Activated T-cell treated with anti-CD3 and anti-CD28 coated beads for 48 hours (primary cell): ENCODE measurements at regions not wholly inside any gene's neighbourhood (a gene's known extent, or its start where the extent isn't known, plus 50 kb on each side); places are given as distances from the start of the nearest gene placed in this dataset.

ENCODE experiments used
- DNase-seq: peaks from one replicate; pipeline ENCODE4 v3.0.0-alpha.2; 2020; ENCODE audit warnings: low read depth

DNA sequence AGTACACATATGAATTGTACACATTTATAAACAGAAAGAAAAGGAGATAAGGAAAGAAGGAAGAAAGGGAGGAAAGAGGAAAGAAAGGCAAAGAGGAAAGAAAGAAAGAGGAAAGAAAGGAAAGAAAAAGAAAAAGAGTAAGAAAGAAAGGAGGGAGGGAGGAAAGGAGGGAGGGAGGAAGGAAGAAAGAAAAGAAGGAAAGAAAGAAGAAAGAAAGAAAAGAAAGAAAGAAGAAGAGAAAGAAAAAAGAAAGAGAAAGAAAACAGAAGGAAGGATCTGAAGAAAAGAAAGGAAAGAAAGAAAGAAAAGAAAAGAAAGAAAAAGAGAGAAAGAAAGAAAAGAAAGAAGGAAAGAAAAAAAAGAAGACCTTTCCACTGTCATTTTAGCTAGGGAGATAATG, 571.4 kb upstream of the SALL1 start:
- DNase-seq: no peak

- no peak for DNase-seq
These were observed 568.3 kb upstream of the SALL1 start for GRCh38 chr16:51719376-51719775.

- no peak for DNase-seq
These were observed 565.1 kb upstream of the SALL1 start for GRCh38 chr16:51716195-51716594.

- DNase-seq: no peak
These were observed 562.4 kb upstream of the SALL1 start for GRCh38 chr16:51713502-51713901.

- DNase-seq: no peak
These were observed 560.0 kb upstream of the SALL1 start for GRCh38 chr16:51710905-51711563.

DNA sequence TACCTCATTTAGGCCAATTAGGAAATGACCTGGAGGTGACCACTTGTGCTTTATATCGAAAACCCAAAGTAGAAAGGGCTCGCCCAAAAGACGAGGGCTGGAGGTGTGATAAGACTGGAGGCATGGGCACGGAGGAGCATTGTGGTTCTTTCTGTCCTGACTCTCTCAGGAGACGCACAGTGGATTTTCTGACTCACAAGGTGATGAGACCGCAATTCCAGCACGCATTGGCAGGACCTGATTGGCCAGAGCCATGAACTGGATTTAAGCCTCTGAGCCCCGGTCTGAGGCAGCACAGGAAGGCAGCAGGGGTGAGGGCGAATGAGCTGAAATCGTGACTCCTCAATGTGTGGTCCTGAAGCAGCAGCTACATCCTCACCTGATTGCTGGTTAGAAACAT, 559.1 kb upstream of the SALL1 start:
- no peak for DNase-seq

GRCh38 chr16:51708861-51709260, 557.8 kb upstream of the SALL1 start:
- DNase-seq: no peak

DNA sequence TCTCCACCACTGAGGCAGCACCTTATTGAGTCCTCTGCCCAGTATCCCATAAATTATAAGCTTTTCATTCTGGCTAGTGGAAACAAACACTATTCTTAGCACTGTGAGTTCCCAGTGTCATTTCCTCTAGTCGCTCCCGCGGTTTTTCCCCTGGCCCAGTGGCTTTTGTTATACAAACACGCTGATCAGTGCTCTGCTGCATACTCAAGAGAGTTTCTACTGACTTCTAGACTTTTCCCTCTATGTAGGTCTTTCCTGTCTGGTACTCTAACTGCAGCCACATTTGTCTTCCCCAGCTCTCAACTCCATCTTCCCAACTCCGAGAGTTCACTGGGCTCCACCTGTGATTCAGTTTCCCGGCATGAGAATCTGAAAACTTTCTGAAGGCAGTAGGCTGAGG, 556.6 kb upstream of the SALL1 start:
- no peak for DNase-seq

- DNase-seq: no peak
These were observed 554.1 kb upstream of the SALL1 start for GRCh38 chr16:51705142-51705541.

- DNase-seq: no peak
These were observed 550.0 kb upstream of the SALL1 start for GRCh38 chr16:51701025-51701424.

DNA sequence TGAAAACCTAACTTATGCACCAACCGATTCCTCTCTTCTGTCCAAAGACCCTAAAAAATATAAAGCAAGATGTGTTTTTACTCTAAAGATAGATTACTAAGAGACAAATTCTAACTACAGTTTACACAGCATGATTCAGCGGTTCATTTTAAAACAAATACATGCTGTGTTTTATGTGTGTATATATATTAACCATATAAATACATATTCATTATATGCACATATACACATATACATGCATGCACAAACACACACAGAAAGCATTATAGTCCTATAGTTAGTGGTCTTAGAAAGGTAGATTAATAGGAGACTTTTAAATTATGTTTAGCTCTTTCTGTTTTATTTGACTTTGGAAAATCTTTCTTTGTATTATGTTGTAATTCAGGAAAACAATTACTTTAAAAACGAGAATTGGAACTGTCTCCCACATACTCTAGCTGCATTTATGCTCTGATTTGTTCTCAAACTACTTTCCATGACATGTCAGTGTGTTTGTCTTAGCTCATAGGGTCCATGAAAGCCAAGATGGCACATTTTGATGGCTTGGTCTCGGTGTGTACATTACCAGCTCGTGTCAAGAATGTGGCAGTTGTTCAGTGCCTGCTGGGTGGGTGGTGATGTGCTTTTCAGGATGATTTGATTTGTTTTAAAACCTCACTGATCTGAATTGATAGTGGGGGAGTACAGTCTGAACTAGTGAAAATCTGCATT, 548.8 kb upstream of the SALL1 start:
- no peak for DNase-seq

DNA sequence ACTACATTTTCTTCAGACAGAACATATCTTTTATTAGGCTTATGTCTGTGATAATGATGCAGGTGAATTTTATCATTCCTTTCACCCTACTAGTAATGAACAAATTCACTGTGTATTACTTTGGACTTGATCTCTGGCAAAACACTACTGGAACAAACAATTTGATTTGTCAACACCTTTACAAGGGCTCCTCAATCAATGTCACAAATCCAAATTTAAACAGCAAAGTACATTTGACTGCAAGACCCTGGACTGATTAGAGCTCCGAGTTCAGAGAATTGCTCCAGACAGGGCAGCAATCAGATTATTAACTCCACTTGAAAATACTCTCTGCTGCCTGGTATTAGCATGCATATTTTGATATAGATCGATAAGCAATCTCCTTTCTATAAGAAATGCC, 547.6 kb upstream of the SALL1 start:
- DNase-seq: no peak

DNA sequence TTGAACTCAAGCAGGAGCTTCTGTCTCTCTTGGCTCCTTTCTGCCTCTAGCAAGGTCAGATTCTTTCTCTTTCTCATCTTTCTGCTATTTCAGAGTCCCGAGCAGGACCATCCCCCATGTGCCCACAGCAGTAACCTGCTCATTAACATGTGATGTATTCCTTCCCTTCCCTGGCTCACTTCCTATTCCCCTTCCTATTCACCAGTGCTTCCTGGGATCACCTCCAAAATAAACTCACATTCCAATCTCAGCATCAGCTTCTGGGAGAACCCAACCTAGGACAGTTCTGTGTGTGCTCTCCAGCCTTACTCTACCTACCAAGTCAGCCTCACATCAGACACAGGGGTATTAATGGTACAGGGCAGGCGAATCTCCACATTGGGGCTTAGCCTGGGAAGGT, 546.4 kb upstream of the SALL1 start:
- DNase-seq: no peak

GRCh38 chr16:51696376-51696775, 545.3 kb upstream of the SALL1 start:
- no peak for DNase-seq

- no peak for DNase-seq
These were observed 540.0 kb upstream of the SALL1 start for GRCh38 chr16:51691109-51691508.

- DNase-seq: no peak
These were observed 534.4 kb upstream of the SALL1 start for GRCh38 chr16:51685498-51685897.

- DNase-seq: no peak
These were observed 532.8 kb upstream of the SALL1 start for GRCh38 chr16:51683882-51684281.

DNA sequence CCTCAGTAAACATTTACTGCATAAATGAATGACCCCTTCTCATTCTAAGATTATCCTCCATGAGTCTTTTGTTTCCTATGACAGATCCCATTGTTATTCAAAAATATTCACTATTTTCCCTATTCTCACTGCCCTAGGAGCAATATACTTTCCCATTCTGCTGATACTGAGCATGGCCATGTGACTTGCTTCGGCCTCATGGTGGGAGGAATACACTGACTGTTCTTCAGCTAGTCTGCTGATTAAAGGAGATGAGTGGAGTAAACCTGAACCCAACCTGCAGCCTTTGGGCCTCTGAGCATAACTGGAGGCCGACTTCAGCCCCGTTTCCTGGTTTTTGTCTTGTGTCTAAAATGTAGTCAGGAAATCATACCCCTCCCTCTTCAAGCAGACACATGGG, 531.8 kb upstream of the SALL1 start:
- DNase-seq: no peak

DNA sequence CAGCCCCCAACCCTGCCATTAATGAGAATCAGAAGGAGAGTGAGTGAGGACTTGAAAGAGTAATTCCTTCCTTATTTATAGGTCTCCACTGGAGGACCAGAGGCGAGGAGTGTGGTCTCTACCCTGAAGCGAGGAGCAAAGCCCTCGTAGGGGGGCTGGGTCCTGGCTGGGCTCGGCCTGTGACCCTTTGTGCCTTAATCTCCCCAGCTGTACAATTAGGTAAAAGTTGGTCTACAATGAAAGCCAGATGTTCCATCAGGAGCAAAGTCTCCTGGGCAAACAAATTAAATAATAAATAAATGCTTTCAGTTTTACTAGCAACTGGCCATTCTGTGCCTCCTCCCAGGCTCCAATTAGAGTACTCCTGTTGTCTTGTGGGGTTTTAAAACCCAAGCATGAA, 523.5 kb upstream of the SALL1 start:
- no peak for DNase-seq

GRCh38 chr16:51670527-51670926, 519.5 kb upstream of the SALL1 start:
- DNase-seq: no peak

GRCh38 chr16:51666821-51667220, 515.8 kb upstream of the SALL1 start:
- no peak for DNase-seq

DNA sequence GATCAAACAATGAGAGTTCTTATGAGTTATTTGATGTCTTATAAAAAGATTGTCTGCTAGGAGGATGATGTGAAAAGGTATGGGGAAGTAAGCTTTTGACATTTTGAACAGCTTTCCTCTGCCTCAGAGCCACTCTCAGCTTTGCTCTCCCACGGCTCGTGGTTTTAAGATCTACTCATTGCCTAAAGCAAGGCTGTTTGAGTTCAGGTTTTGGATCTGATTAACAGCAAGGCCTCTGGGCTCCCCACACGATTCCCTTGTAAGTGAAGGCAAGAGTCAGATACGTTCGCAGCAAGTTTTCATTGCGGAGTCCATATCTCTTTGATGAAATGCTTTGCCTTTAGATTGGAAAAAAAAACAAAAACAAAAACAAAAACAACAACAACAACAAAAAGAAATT, 515.0 kb upstream of the SALL1 start:
- DNase-seq: no peak

- DNase-seq: no peak
These were observed 514.4 kb upstream of the SALL1 start for GRCh38 chr16:51665436-51665998.

DNA sequence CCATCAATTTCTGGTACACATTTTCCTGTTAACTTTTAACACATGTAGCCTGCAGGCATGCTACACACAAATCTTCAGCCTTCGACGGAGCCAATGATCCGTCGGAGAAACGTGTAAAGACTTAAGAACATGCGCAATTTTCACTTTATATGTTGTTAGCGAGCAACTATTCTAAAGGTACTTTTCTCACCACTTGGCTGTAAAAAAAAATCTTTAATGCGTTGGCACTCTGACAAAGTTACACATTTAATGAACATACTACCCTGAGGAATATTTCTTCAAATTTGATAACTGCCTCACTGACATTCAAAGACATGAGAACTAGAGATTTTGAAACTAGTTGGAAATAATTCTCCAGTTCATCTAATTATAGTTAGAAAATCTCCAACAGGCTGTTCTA, 507.5 kb upstream of the SALL1 start:
- DNase-seq: no peak
